ENCODE measurements at regions not wholly inside any gene's neighbourhood (a gene's known extent, or its start where the extent isn't known, plus 50 kb on each side); places are given as distances from the start of the nearest gene placed in this dataset.

GRCh38 chr18:40987581-40987980 is 967.5 kb upstream of the PIK3C3 start:
- no peak for TF ChIP-seq SP1 (IDR thresholded peaks at IDR 0.05)
- no peak for TF ChIP-seq ELF4 (IDR thresholded peaks at IDR 0.05)
- no peak for TF ChIP-seq ZNF384 (IDR thresholded peaks at IDR 0.05)
- TF ChIP-seq TARDBP (IDR thresholded peaks at IDR 0.05) = no peak
- TF ChIP-seq FOXA1 (IDR thresholded peaks at IDR 0.05) = no peak
- no peak for TF ChIP-seq SUZ12 (IDR thresholded peaks at IDR 0.05)
- no peak for TF ChIP-seq BHLHE40 (IDR thresholded peaks at IDR 0.05; ENCODE audit: borderline replicate concordance)

All from HEK293T (cell line).